ENCODE measurements at regions not wholly inside any gene's neighbourhood (a gene's known extent, or its start where the extent isn't known, plus 50 kb on each side); places are given as distances from the start of the nearest gene placed in this dataset.
A peak's percentile ranks its signal among the peaks of the same experiment; 100 is the strongest.

DNA sequence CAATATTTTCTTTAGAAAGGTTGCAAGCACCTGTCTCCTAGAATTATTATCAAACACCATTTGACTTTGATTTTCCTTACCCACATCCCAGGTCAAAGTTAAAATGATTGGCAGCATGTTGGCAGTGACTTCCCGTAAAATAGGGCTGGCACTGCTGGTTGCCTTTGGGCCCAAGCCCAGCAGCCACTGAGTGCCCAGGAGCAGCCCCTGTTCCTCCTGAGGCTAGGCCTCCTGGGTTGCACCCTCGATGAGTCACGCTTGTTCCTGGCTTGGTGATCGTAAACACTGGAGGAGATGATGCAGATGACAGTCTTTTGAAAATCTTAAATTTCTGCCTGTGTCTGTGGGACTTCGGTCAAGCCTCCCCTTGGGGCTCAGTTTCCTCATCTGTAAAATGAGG lies 290.0 kb downstream of the TLE3 start:
- H3K36me3 ChIP-seq (ENCODE audit: control insufficient read depth, insufficient read depth, low read length), result no peaks in the 10 kb centered on the region
- H3K56ac ChIP-seq (ENCODE audit: extremely low read depth, insufficient read depth, low read length), result no peak overlapping the region
- H2BK5ac ChIP-seq (ENCODE audit: low read depth, low read length, poor library complexity, severe bottlenecking), result no peak overlapping the region
- H3K79me1 ChIP-seq (ENCODE audit: low read depth in 1 of 2, low read length in 2 of 2), result no peaks in the 10 kb centered on the region
- no peak overlapping the region for H3K4ac ChIP-seq (ENCODE audit: low read depth, low read length)
- no peak overlapping the region for H3K4me3 ChIP-seq (ENCODE audit: insufficient read depth, low read depth, low read length)
- DNase-seq (peak; percentile 54), ATAC-seq (ENCODE audit: low read depth) (peak; percentile 78)
- H3K4me2 ChIP-seq (ENCODE audit: low read depth, low read length), result no peak overlapping the region
- H4K8ac ChIP-seq (ENCODE audit: low read depth in 2 of 2, low read length in 2 of 2), result no peak overlapping the region
- in situ Hi-C loops (cut with MboI; ENCODE audit: low sequenced_read_pairs), result no loop called here
- 0 out of 2 replicates have a peak overlapping the region, but pooled peaks have one; percentile 2 for H3K18ac ChIP-seq (ENCODE audit: low read depth, low read length)
- TF ChIP-seq NFE2L2 (IDR thresholded peaks at IDR 0.05; ENCODE audit: low read depth, low read length) (no peak), FOS (IDR thresholded peaks at IDR 0.05; ENCODE audit: low read depth, low read length) (peak; percentile 74)
- no peak overlapping the region for H3K23ac ChIP-seq (ENCODE audit: low read depth, low read length)
- H4K20me1 ChIP-seq (ENCODE audit: insufficient read depth, low read length), result no peaks in the 10 kb centered on the region
- H3K27me3 ChIP-seq (ENCODE audit: control insufficient read depth, insufficient read depth, low read length), result peaks cover 17% of the 10 kb centered on the region
- no peak overlapping the region for H2AFZ ChIP-seq (replicated peaks; ENCODE audit: low read length, poor library complexity)
- no CpG with 5 or more reads among the region's 5 CpGs for WGBS, 2 experiments (ENCODE audit: extremely low coverage in 2 of 2, insufficient read length in 1 of 2)
- H2AK5ac ChIP-seq (ENCODE audit: low read depth, low read length), result peak overlapping the region; percentile 67
- peak overlapping the region; percentile 56; the same call in 1 of the 3 replicates for H2BK15ac ChIP-seq (ENCODE audit: low read depth, low read length)
- no peak overlapping the region for H3K9ac ChIP-seq (ENCODE audit: low read depth, low read length)
- no peaks in the 10 kb centered on the region for H3K9me3 ChIP-seq (ENCODE audit: control insufficient read depth, insufficient read depth, low read length)
- peaks cover 4% of the 10 kb centered on the region for H3K4me1 ChIP-seq (ENCODE audit: control insufficient read depth, insufficient read depth, low read length)
- no peak overlapping the region for H4K91ac ChIP-seq (ENCODE audit: insufficient read depth, low read depth, low read length)
- ChIA-PET CTCF (no interaction called here), POLR2A (ENCODE audit: unreplicated experiment) (interaction anchor here (0.6 kb wide), 1 partner anchor 36 kb away, joined by 4 read pairs; no protein-coding TSS in a partner anchor)
- intact Hi-C loops (cut with micrococcal nuclease), result loop anchor here (5.0 kb wide), 1 partner anchor 285 kb away; no protein-coding TSS in a partner anchor
- H4K5ac ChIP-seq (ENCODE audit: low read depth, low read length), result no peak overlapping the region
- H3K14ac ChIP-seq (replicated peaks; ENCODE audit: low read depth, low read length), result no peak overlapping the region
- H3K27ac ChIP-seq (ENCODE audit: insufficient read depth, low read length), result no peak overlapping the region
- H2BK20ac ChIP-seq (ENCODE audit: low read depth, low read length), result 0 out of 2 replicates have a peak overlapping the region, but pooled peaks have one; percentile 0
- no peaks in the 10 kb centered on the region; the same call in 1 of the 2 replicates for H3K9me1 ChIP-seq (ENCODE audit: insufficient read depth, low read length)
- no peak overlapping the region for H2AK9ac ChIP-seq (replicated peaks; ENCODE audit: low read depth, low read length, poor library complexity)
- dilution Hi-C loops (cut with HindIII; ENCODE audit: low sequenced_read_pairs, unreplicated experiment), result no loop called here
- no TSS peak for BruUV-seq (replicated peaks)
- H2BK120ac ChIP-seq (ENCODE audit: low read depth, low read length), result peak overlapping the region; percentile 8; the same call in 1 of the 2 replicates
